H54 (cell line): ENCODE measurements at regions not wholly inside any gene's neighbourhood (a gene's known extent, or its start where the extent isn't known, plus 50 kb on each side); places are given as distances from the start of the nearest gene placed in this dataset.

Source experiments
- DNase-seq: peaks from one replicate; pipeline ENCODE4 v3.0.0; 2011; ENCODE audit warnings: low spot score, mixed read lengths; ENCODE audit not compliant: insufficient read length
- FAIRE-seq: peaks from 3 replicates; lab custom pipeline; 2011; peaks lifted over from hg19 to GRCh38; lab: Jason Lieb, UNC
- POLR2A ChIP-seq: IDR thresholded peaks from 2 replicates; pipeline ENCODE4 v1.6.1; 2011; ENCODE audit warnings: low read depth, mild to moderate bottlenecking, low read length

DNA sequence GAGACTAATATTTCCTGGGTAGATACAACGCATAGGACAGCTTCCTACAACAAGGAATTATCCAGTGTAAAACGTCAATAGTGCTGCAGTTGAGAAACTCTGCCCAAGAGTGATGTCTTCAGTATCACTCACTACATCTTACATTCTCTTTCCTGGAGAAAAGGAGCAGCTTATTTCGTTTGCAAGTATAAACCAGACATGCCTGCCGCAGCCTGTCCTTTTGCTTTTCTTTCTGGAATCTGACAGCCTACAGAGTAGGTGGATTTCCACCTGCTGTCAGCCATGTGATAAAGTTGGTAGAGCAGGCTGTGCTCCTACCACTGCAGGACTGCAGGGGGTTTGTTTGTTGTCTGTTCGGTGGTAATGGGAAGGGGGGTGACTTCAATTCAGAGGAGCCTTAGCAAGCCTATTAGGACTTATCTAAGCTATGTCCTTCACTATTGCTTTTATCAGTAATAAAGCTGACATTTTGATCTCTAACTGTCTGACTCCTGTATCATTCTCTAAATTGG, 439.1 kb downstream of the GRB14 start:
- FAIRE-seq (no peak), DNase-seq (no peak)
- TF ChIP-seq POLR2A: no peak

DNA sequence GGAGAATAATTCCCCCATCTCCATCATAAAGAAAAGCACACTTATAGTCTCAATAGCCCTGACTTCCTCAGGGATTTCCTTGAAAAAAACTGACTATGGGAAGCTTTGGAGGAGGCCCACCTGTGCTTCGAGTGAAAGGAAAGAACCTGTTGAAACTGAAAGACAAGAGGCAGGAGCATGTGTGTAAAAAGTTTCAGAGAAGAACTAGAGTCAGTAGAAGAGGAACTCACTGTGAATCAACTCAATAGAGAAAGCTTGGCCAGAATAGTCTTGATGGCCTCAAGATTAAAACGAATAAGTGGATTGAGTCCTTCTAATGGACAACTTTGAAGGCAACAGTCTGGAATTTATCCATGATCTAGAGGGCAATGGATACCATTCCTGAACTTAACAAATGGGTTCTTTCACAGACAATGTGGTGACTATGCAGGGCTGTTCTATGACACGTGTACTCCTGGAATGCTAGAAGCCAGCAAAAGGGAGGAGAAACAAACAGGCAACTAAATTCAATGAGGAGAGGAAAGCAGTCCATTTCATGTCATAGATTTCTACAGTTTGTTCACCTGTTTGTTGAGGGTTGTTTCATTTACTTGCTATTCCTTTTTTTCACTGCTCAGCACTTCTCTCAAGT, 442.3 kb downstream of the GRB14 start:
- peak; percentile 45 for FAIRE-seq
- TF ChIP-seq POLR2A: no peak
- no peak for DNase-seq

DNA sequence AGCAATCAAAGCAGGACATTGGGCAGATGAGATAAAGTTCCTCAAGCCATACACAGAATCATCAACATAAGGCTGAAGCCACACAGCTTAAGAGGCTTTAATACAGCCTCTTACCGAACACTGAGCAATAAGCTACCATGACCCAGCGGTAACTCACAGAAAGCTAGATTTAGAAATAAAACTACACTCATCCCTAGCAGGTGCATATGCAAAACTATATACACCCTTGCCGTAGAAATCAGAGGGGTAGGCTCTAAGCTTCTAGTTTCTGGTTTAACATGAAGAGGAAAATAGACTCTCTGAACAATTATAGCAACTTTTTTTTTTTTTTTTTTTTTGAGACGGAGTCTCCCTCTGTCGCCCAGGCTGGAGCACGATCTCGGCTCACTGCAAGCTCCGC, 428.8 kb upstream of the FIGN start:
- DNase-seq (no peak), FAIRE-seq (no peak)
- no peak for TF ChIP-seq POLR2A

DNA sequence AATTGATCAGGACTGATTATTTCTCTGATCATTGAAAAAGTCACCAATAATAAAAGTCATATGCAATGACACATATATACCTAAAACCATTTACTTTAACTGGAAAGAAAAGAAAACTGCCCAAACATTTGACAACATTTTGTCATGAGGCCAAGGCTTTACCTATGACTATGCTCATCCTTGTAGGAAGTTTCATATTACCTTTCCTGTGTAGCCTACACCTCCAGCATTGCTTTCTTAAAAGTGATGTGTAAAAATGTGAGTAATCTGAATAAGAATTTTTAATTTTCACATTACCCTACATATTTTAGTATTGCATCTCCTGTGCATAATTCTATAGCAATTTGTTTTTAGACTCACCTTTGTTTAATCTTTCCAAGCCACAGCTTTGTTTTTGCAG, 419.8 kb upstream of the FIGN start:
- no peak for TF ChIP-seq POLR2A

DNA sequence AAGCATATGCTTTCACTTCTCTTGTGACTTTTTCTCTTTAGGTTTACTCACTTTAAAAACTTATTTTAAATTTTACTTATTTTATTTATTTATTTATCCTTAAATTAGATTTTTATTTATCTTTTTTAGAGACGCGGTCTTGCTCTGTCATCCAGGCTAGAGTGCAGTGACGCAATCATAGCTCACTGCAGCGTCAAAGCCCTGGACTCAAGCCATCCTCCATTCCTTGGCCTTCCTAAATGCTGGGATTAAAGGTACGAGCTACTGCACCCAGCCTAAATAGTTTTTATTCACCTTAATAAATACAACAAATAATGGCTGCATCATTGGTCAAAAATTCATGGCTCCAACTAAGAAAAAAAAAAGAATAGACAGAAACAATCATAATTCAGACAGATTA, 415.7 kb upstream of the FIGN start:
- no peak for TF ChIP-seq POLR2A
- FAIRE-seq (no peak), DNase-seq (no peak)

More for the DNA sequence above, 419.8 kb upstream of the FIGN start:
- no peak for DNase-seq
- FAIRE-seq: no peak

DNA sequence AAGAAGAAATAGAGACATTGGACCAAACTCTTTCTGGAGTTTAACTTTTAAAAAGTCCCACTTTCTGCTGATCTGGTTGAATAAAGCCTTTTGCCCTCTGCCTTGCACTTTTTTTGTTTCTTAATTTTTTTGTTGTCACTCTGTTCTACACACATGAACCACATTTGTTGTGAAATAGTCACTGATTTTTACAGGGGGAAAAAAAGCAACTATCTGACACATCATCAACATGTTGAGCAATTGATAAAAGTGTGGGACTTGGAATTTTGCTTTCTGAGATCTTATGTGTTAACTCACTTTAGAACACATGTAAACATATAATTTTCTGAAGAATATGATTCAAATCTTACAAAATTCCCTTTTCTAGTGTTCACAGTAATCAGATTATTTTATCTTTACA, 414.8 kb upstream of the FIGN start:
- TF ChIP-seq POLR2A: no peak
- DNase-seq (no peak), FAIRE-seq (no peak)

DNA sequence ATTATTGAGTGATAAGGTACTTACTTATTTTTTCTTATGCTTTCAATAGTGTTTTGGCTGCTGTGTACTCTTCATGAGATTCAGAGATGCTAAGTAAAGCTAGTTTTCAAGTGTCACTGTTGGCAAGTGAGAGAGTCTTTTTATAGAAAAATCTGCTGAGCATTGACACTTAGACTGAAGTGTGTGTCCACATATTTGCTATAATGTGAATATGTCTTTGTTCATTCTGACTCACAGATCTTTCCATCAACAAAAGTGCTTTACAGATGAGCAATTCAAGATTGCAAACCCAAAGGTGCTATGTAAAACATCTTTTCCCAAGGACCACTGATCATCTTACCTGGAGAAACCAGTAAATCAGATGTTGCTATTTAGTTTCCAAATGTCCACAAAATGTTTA, 410.6 kb upstream of the FIGN start:
- no peak for FAIRE-seq
- no peak for TF ChIP-seq POLR2A
- no peak for DNase-seq

DNA sequence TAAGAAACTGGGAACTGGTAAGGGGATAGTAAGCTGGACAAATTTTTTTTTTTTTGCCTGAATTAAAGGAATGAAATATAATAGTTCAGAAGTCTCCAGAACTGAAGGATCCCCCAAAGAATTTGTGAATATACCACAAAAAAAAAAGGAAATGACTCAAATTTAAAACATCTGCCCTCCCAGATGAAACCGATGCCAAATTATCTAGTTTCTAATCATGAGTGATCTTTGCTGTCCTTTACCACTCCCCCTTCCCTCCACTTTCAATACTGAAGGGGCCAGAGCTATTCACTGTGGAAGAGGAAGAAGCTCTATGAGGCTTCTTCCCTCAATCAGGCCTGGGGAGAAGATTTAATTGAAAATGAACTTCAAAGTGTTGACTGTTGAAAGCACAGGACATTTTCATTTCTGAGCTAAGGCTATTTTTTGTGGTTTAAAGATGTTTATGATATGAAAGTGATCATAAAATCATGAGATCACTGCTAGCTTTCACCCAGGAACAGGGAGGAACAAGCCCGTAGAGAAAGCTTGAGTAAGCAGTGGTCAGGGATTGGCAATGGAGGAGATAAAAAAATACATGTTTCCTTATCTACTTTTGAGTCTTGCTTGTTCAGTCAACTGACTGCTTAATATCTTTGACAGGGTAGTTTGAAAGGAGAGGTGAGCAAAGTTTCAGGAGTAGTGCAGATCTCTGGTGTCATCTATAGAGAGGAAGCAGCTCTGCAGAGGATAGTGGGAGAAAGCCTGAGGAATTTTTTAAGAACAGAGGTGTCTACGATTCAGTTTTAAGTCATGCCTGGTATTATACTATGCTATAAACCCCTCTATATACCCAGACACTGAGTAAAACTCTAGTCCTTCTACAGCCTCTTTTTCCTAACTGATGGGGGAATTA, 409.5 kb upstream of the FIGN start:
- no peak for TF ChIP-seq POLR2A
- DNase-seq: no peak
- FAIRE-seq: peak; percentile 48

DNA sequence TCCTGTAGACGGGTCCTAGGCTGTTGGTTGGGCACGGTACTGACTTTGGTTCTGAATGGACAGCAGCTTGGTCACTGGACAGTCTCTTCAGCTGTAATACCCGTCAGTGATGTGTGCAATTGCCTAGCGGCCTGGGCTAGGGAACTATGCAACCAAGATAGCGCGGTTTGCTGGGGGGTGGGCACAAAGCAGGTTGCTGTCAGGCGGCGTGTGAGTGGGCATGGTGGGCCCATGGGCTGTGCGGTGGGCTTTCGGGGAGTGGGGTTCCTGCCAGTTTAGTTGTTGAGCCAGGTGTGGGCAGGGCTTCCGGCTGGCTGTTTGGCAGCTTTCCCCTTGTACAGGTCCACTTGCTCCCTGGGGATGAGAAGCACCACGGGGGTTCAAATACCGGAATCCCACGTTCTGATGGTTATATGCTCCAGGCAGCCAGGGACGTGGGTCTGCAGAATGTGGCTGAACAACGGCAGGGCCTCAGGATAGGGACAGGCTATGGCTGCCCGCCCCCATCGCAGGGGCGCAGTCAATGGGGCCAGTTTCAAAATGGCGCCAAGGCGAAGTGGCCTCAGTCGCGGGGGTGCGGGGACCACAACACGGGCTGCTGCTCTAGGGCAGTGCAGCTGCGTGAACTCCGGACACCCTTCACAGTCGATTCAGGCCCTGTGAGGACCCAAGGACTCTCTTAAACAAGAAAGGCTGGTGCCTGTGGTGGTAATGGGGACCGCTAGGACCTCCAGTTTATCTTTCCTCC, 407.5 kb upstream of the FIGN start:
- FAIRE-seq (no peak), DNase-seq (no peak)
- TF ChIP-seq POLR2A: no peak

DNA sequence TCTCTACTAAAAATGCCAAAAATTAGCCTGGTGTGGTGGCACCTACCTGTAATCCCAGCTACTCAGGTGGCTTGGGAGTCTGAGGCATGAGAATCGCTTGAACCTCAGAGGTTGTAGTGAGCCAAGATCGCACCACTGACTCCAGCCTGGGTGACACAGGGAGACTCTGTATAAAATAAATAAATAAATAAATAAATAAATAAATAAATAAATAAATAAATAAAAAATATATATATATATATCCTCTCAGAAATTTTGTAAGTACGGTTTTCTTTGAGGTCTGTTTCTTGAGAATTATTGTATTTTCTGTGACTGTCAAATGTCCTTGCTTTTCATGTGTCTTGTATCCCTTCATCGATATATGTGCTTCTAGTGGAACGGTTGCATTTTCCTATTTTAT, 406.9 kb upstream of the FIGN start:
- DNase-seq (no peak), FAIRE-seq (no peak)
- TF ChIP-seq POLR2A: no peak

DNA sequence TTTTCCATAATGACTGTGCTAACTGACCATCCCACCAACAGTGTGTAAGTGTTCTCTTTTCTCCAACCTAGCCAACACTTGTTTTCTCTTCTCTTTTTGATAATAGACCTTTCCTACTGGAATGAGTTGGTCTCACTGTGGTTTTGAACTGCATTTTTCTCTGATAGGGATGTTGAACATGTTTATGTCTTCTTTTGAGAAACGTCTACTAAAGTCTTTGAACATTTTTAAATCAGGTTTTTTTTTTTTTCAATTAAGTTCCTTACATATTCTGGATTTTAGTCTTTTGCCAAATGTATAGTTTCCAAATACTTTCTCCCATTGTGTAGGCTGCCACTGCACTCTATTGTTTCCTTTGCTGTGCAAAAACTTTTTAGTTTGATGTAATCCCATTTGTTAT, 405.5 kb upstream of the FIGN start:
- no peak for FAIRE-seq
- TF ChIP-seq POLR2A: no peak
- DNase-seq: no peak

DNA sequence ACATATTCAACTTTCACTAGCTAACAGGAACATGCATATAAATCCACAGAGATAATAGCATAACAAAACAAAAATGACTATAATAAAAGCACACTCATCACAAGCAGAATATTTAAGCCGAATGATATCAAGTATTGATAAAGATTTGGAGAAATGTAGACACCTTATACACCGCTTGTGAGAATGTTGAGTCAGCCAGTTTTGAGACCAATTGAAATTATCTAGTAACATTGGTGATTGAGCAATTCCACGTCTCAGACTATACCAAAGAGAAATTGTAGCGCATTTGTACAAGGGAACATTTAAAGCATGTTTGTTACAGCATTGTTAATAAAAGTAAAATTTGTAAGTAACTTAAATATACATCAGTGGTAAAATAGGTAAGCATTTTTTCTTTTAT, 402.9 kb upstream of the FIGN start:
- FAIRE-seq: no peak
- TF ChIP-seq POLR2A: no peak
- DNase-seq: no peak

DNA sequence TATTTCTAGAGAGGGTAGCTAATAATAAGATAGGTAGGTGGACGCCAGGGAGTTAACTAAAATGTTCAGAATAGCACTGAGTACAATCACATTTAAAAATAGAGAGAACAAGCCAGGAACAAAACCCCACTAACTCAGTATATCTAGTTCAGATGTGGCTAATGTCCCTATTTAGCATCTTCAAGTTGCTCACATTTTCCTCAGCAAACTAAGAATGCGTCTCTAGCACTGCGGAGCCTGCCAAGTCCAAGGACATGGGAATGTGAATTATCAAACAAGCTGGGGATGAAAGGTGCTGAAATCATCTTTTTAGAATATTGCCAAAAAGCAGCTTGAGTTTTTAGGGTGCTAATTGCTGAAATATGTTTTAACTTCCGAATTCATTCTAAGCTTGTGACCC, 398.5 kb upstream of the FIGN start:
- FAIRE-seq (no peak), DNase-seq (no peak)
- no peak for TF ChIP-seq POLR2A

DNA sequence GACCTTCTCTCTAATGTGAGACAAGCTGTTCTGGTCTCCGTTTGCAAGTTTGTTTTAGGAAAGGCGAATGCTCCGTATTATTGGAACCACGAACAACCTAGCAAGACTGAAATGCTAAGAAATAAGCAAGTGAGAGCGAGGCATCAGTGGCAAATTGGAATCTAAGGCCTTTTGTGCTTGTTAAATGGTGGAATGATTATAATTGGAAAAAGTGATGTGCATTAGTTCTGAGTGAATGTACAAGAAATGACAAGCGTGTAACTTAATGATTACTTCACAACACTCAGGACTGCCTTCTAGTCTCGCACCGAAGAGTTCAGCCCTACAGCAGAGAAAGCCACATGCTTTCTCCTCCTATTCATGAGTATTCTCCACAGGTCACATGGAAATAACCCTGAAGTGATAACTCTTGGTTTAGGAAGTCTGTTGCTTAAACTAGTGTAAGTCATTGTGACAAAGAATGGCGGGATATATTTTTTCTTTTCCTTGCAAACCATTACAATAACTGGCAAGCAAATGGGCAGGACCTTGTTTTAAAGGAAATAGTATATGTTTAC, 392.2 kb upstream of the FIGN start:
- no peak for TF ChIP-seq POLR2A
- DNase-seq (no peak), FAIRE-seq (no peak)
